IMR-90 (cell line): ENCODE measurements at regions not wholly inside any gene's neighbourhood (a gene's known extent, or its start where the extent isn't known, plus 50 kb on each side); places are given as distances from the start of the nearest gene placed in this dataset.

ENCODE experiments used
- MAFK ChIP-seq: IDR thresholded peaks from 2 replicates; pipeline ENCODE4 v1.6.1; 2012; ENCODE audit warnings: low read depth, low read length, improper control_type of control experiment
- MXI1 ChIP-seq: IDR thresholded peaks from 2 replicates; pipeline ENCODE4 v1.6.1; 2012; ENCODE audit warnings: low read depth, mild to moderate bottlenecking, low read length, moderate library complexity, borderline replicate concordance
- USF2 ChIP-seq: fragments of 150-350 bp; IDR thresholded peaks from 2 replicates; pipeline ENCODE4 v1.6.1; 2017; ENCODE audit warnings: mild to moderate bottlenecking, antibody characterized with exemption, low read length, low read depth

- TF ChIP-seq MXI1 (no peak), MAFK (no peak), USF2 (no peak)
These were observed 151.7 kb downstream of the ZC3H11B start (continued) for GRCh38 chr1:219460896-219461815.
